Sigmoid colon (tissue), 4 donors: ENCODE measurements at regions not wholly inside any gene's neighbourhood (a gene's known extent, or its start where the extent isn't known, plus 50 kb on each side); places are given as distances from the start of the nearest gene placed in this dataset.

Source experiments
- CTCF ChIP-seq, 4 experiments: fragments of 450-650 bp in 3 of 4; fragments of 200-600 bp in 1 of 4; IDR thresholded peaks; one replicate each; pipeline ENCODE4 v1.5.1; 2016 to 2019; ENCODE audit warnings: antibody characterized with exemption in 4 of 4, mild to moderate bottlenecking in 3 of 4, moderate library complexity in 2 of 4
- EP300 ChIP-seq, 4 donors: sonication (generic); formaldehyde crosslinking; IDR thresholded peaks; one replicate each; pipeline ENCODE4 v1.6.1; 2017; ENCODE audit warnings: antibody characterized with exemption in 4 of 4
- POLR2A ChIP-seq, 2 donors: fragments of 450-650 bp; IDR thresholded peaks; one replicate each; pipeline ENCODE4 v1.6.1; 2016; ENCODE audit warnings: antibody characterized with exemption in 2 of 2, mild to moderate bottlenecking in 2 of 2, moderate library complexity in 2 of 2
- POLR2AphosphoS5 ChIP-seq, 4 donors: sonication (generic); formaldehyde crosslinking; IDR thresholded peaks; one replicate each; pipeline ENCODE4 v1.6.1; 2017; ENCODE audit warnings: antibody characterized with exemption in 4 of 4

GRCh38 chr16:8262299-8262698 is 328.0 kb downstream of the TMEM114 start:
- TF ChIP-seq CTCF (IDR thresholded peaks at IDR 0.05) = no peak
- TF ChIP-seq EP300 (IDR thresholded peaks at IDR 0.05) = no peak
- no peak for TF ChIP-seq POLR2AphosphoS5 (IDR thresholded peaks at IDR 0.05)
- no peak for TF ChIP-seq POLR2A (IDR thresholded peaks at IDR 0.05)
